Neural progenitor cell (in vitro differentiated cells): ENCODE measurements at regions not wholly inside any gene's neighbourhood (a gene's known extent, or its start where the extent isn't known, plus 50 kb on each side); places are given as distances from the start of the nearest gene placed in this dataset.
A peak's percentile ranks its signal among the peaks of the same experiment; 100 is the strongest.

Experiments
- DNase-seq: peaks from one replicate; pipeline ENCODE4 v3.0.0-alpha.2; 2016; ENCODE audit warnings: low spot score
- H2AFZ ChIP-seq: fragments of 200-600 bp; sonication (generic); replicated peaks from 2 replicates; pipeline ENCODE4 v1.6.1; 2016; ENCODE audit warnings: antibody characterized with exemption
- H3F3A ChIP-seq: fragments of 200-600 bp; sonication (generic); 2 replicates; pipeline ENCODE4 v1.6.1; 2016; ENCODE audit warnings: antibody characterized with exemption, low read depth
- H3K27ac ChIP-seq: fragments of 200-600 bp; sonication (generic); 2 replicates; pipeline ENCODE4 v1.5.1; 2016; ENCODE audit warnings: mild to moderate bottlenecking
- H3K27me3 ChIP-seq: fragments of 200-600 bp; sonication (generic); 2 replicates; pipeline ENCODE4 v1.6.1; 2016; ENCODE audit warnings: mild to moderate bottlenecking, moderate library complexity
- H3K36me3 ChIP-seq: fragments of 200-600 bp; sonication (generic); 2 replicates; pipeline ENCODE4 v1.5.1; 2016
- H3K4me1 ChIP-seq: fragments of 200-600 bp; sonication (generic); 2 replicates; pipeline ENCODE4 v1.6.1; 2016; ENCODE audit warnings: mixed run types
- H3K4me2 ChIP-seq: fragments of 200-600 bp; sonication (generic); 2 replicates; pipeline ENCODE4 v1.6.1; 2016
- H3K4me3 ChIP-seq: fragments of 200-600 bp; sonication (generic); 2 replicates; pipeline ENCODE4 v1.5.1; 2016
- H3K79me2 ChIP-seq: fragments of 200-600 bp; sonication (generic); 2 replicates; pipeline ENCODE4 v1.6.1; 2016; ENCODE audit warnings: low read depth
- H3K9ac ChIP-seq: fragments of 200-600 bp; sonication (generic); 2 replicates; pipeline ENCODE4 v1.6.1; 2016
- H3K9me3 ChIP-seq: fragments of 200-600 bp; sonication (generic); 2 replicates; pipeline ENCODE4 v1.5.1; 2016; ENCODE audit warnings: low read depth
- H4K20me1 ChIP-seq: fragments of 200-600 bp; sonication (generic); 2 replicates; pipeline ENCODE4 v1.6.1; 2016; ENCODE audit warnings: low read depth
- H3K27ac Mint-ChIP-seq: 3 replicates; pipeline ENCODE4 v1.8.0; 2021; ENCODE audit warnings: mixed read lengths
- H3K27me3 Mint-ChIP-seq: 2 replicates; pipeline ENCODE4 v1.8.0; 2022; ENCODE audit warnings: low read depth, mild to moderate bottlenecking, inconsistent platforms, moderate library complexity, mixed read lengths; ENCODE audit not compliant: insufficient read depth
- H3K36me3 Mint-ChIP-seq: 3 replicates; pipeline ENCODE4 v1.8.0; 2021; ENCODE audit warnings: mixed read lengths
- H3K4me1 Mint-ChIP-seq: 3 replicates; pipeline ENCODE4 v1.8.0; 2021; ENCODE audit warnings: mixed read lengths
- H3K4me3 Mint-ChIP-seq: 3 replicates; pipeline ENCODE4 v1.8.0; 2021; ENCODE audit warnings: mild to moderate bottlenecking, moderate library complexity, mixed read lengths
- H3K9me3 Mint-ChIP-seq: 3 replicates; pipeline ENCODE4 v1.8.0; 2020; ENCODE audit warnings: mixed read lengths
- CTCF ChIP-seq: fragments of 200-600 bp; sonication (generic); IDR thresholded peaks from 2 replicates; pipeline ENCODE4 v1.5.1; 2017; ENCODE audit warnings: antibody characterized with exemption, mild to moderate bottlenecking
- EZH2 ChIP-seq: fragments of 200-600 bp; sonication (generic); IDR thresholded peaks from 2 replicates; pipeline ENCODE4 v1.6.1; 2017; ENCODE audit warnings: antibody characterized with exemption, mild to moderate bottlenecking, moderate library complexity
- EZH2phosphoT487 ChIP-seq: fragments of 200-600 bp; sonication (generic); IDR thresholded peaks from 2 replicates; pipeline ENCODE4 v1.6.1; 2017; ENCODE audit warnings: antibody characterized with exemption

DNA sequence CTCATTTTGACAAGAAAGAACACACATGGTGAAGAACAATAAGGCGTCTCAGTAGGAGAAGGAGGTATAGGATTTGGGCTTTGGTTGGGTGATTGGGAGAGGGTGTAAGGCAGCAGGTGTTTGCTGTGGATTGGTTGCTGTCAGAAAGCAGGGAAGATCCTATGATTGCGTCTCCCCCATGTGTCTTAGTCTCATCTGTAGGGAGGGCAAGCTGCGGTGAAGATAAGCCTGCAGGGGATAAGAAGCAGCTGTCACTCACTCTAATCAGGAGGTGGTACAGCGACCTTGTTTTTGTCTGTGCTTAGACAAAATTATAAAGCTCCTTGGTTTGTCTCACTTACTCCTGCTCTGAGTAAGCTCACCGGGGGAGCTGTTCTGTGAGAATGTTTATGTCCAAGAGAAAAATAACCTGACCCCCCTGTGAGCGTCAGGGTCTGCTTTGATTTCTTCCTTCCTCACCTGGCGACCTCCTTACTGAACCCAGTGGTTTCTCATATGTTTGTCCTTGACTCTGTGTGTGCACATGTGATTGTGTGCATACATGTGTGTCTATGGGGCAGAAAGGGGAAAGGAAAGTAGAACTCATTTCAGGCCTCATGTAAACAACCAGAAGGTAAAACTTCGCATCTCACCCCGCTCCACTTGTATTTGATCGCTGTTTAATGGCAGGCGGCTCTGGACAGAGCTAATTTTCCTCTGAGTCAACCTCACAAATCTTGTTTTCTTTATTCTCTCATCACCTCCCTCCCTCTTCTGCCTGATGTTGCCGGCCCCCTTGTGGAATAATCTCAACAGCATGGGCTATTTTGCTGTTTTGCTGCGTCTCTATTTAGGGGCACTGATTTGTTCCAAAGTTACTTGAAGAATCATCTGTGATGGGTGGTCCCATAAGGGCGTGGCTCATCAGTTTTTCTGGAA lies 105.6 kb downstream of the TENT4A start:
- Histone ChIP-seq H3K4me2 (peak overlapping the region; percentile 17), H3K79me2 (no peaks in the 10 kb centered on the region), H3K4me1 (peaks cover 12% of the 10 kb centered on the region), H3K4me3 (no peak overlapping the region), H2AFZ (peak overlapping the region; percentile 33), H3K27me3 (no peaks in the 10 kb centered on the region), H3K9me3 (no peaks in the 10 kb centered on the region), H3F3A (peaks cover 14% of the 10 kb centered on the region), H4K20me1 (no peaks in the 10 kb centered on the region), H3K27ac (no peak overlapping the region), H3K36me3 (no peaks in the 10 kb centered on the region), H3K9ac (no peak overlapping the region)
- peak; percentile 18 for DNase-seq
- no peak for TF ChIP-seq EZH2phosphoT487
- TF ChIP-seq EZH2: no peak
- TF ChIP-seq CTCF: no peak
- Mint-ChIP-seq H3K4me1 (peaks cover 18% of the 10 kb centered on the region), H3K27me3 (peaks cover 2% of the 10 kb centered on the region), H3K36me3 (no peaks in the 10 kb centered on the region), H3K4me3 (no peak overlapping the region), H3K27ac (no peak overlapping the region), H3K9me3 (peaks cover 11% of the 10 kb centered on the region)

DNA sequence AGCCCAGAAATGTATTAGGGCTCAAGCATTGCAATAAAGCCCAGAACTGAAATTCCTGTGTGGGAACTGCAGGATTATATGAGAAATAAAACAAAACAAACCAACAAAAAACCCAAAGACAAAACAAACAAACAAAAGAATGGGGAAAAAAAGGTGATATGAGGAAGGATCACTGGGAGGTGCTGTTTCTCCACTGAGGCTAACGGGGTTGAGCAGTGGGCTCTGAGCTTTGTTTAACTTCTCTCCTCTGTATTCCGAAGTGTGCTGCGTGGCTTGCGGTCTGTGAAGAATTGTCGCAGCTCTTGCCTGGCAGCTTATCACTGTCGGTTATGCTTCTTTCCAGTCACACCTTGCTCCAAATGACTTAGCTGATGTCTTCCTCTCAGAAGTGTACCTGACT lies 106.3 kb downstream of the TENT4A start:
- TF ChIP-seq EZH2: no peak
- TF ChIP-seq CTCF: peak; percentile 65
- DNase-seq: peak; percentile 65

DNA sequence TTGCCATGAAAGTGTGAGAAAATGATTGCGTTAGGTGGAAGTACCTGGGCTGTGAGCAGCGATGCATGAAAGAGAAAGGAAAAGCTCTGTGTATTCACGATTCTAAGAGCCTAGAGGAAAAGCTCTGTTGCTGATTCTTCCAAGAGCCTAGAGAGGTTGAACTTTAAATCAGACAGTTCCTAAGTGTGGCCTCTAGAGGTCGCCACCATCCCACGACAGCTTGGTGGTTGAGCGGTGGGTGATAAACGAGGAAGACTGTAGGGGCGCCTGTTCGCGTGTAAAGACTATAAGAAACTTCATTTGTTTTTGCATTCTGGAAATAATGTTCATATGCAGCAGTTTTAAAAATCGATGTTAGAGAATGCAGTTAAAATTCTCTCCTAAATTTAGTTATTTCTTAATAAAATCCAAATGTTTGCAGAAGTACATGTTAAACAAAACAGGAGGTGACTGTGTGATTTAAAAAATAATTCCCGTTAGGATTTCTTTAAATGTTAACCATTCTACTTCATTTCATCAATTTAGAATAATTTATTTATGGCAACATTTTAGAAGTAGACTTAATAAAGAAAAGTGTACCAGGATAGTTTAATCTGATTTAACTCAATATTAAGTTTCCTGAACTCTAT lies 107.7 kb downstream of the TENT4A start:
- Histone ChIP-seq H4K20me1 (no peaks in the 10 kb centered on the region), H3K27me3 (no peaks in the 10 kb centered on the region), H2AFZ (no peak overlapping the region), H3K9ac (no peak overlapping the region), H3K79me2 (no peaks in the 10 kb centered on the region), H3K4me1 (peaks cover 12% of the 10 kb centered on the region), H3K9me3 (no peaks in the 10 kb centered on the region), H3K36me3 (no peaks in the 10 kb centered on the region), H3F3A (peaks cover 14% of the 10 kb centered on the region), H3K4me2 (no peak overlapping the region), H3K27ac (no peak overlapping the region), H3K4me3 (no peak overlapping the region)
- H3K27me3 Mint-ChIP-seq: peaks cover 2% of the 10 kb centered on the region
- TF ChIP-seq EZH2phosphoT487: no peak
- TF ChIP-seq CTCF: peak; percentile 98
- peaks cover 19% of the 10 kb centered on the region for H3K4me1 Mint-ChIP-seq
- H3K4me3 Mint-ChIP-seq: no peak overlapping the region
- no peaks in the 10 kb centered on the region for H3K36me3 Mint-ChIP-seq
- DNase-seq: peak; percentile 75
- peaks cover 11% of the 10 kb centered on the region for H3K9me3 Mint-ChIP-seq
- H3K27ac Mint-ChIP-seq: no peak overlapping the region

More for the DNA sequence above, 106.3 kb downstream of the TENT4A start:
- no peak overlapping the region for H3K27ac ChIP-seq
- no peak overlapping the region for H3K4me2 ChIP-seq
- no peak overlapping the region for H3K27ac Mint-ChIP-seq
- H3K27me3 ChIP-seq: no peaks in the 10 kb centered on the region
- no peak overlapping the region for H3K4me3 Mint-ChIP-seq
- H3K9me3 ChIP-seq: no peaks in the 10 kb centered on the region
- H3K4me1 Mint-ChIP-seq: peaks cover 18% of the 10 kb centered on the region
- no peaks in the 10 kb centered on the region for H3K36me3 ChIP-seq
- peaks cover 11% of the 10 kb centered on the region for H3K9me3 Mint-ChIP-seq
- peak overlapping the region; percentile 33 for H2AFZ ChIP-seq
- no peak overlapping the region for H3K9ac ChIP-seq
- no peaks in the 10 kb centered on the region for H3K36me3 Mint-ChIP-seq
- H3K79me2 ChIP-seq: no peaks in the 10 kb centered on the region
- H3K27me3 Mint-ChIP-seq: peaks cover 2% of the 10 kb centered on the region
- H3K4me1 ChIP-seq: peaks cover 12% of the 10 kb centered on the region
- H3F3A ChIP-seq: peaks cover 14% of the 10 kb centered on the region
- no peaks in the 10 kb centered on the region for H4K20me1 ChIP-seq
- no peak overlapping the region for H3K4me3 ChIP-seq
